ENCODE measurements at regions not wholly inside any gene's neighbourhood (a gene's known extent, or its start where the extent isn't known, plus 50 kb on each side); places are given as distances from the start of the nearest gene placed in this dataset.

- TF ChIP-seq TAF1 (IDR thresholded peaks at IDR 0.05; ENCODE audit: borderline replicate concordance, low read depth, low read length) = no peak
- no peak for TF ChIP-seq POLR2A (IDR thresholded peaks at IDR 0.05; ENCODE audit: low read depth, low read length)
- no peak for TF ChIP-seq POLR2AphosphoS5 (IDR thresholded peaks at IDR 0.05; ENCODE audit: low read depth, low read length)
These were observed 51.3 kb upstream of the PRLR start for GRCh38 chr5:35281613-35282012.
